Upper lobe of left lung (tissue), 4 donors: ENCODE measurements at regions not wholly inside any gene's neighbourhood (a gene's known extent, or its start where the extent isn't known, plus 50 kb on each side); places are given as distances from the start of the nearest gene placed in this dataset.

ENCODE experiments used
- POLR2A ChIP-seq, 4 donors: fragments of 450-650 bp; IDR thresholded peaks; one replicate each; pipeline ENCODE4 v1.5.1; 2016 to 2017; ENCODE audit warnings: antibody characterized with exemption in 4 of 4, mild to moderate bottlenecking in 2 of 4
- POLR2AphosphoS5 ChIP-seq, 2 donors: sonication (generic); formaldehyde crosslinking; IDR thresholded peaks; one replicate each; pipeline ENCODE4 v1.5.1; 2017; ENCODE audit warnings: antibody characterized with exemption in 2 of 2
- TF ChIP-seq, protein P1 (sequence below), 6 experiments: fragments of 450-650 bp in 4 of 6; fragments of 200-600 bp in 2 of 6; sonication (generic) in 2 of 6; IDR thresholded peaks; one replicate each; pipeline ENCODE4 v1.5.1; 2016 to 2019; ENCODE audit warnings: antibody characterized with exemption in 6 of 6

DNA sequence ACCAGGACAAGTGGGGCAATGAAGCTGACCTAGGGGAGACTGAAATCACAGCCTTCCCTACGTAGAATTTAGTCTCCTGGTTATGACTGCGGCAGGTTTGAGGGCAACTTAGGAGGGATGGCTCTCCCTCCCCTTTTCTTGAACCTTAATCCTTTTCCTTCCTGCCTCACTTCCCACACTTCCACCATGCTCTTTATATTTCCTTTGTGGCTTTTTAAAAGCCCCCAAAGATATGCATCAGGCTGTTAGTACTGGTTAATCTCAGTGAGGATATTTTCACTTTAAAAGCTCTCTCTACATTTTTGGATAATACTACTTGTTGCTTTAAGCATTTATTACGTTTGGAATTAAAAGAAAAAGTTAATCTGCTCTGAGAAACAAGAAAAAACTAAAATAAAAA lies 339.2 kb downstream of the SOX2 start:
- no peak for TF ChIP-seq POLR2A (IDR thresholded peaks at IDR 0.05)
- TF ChIP-seq, protein P1, sequence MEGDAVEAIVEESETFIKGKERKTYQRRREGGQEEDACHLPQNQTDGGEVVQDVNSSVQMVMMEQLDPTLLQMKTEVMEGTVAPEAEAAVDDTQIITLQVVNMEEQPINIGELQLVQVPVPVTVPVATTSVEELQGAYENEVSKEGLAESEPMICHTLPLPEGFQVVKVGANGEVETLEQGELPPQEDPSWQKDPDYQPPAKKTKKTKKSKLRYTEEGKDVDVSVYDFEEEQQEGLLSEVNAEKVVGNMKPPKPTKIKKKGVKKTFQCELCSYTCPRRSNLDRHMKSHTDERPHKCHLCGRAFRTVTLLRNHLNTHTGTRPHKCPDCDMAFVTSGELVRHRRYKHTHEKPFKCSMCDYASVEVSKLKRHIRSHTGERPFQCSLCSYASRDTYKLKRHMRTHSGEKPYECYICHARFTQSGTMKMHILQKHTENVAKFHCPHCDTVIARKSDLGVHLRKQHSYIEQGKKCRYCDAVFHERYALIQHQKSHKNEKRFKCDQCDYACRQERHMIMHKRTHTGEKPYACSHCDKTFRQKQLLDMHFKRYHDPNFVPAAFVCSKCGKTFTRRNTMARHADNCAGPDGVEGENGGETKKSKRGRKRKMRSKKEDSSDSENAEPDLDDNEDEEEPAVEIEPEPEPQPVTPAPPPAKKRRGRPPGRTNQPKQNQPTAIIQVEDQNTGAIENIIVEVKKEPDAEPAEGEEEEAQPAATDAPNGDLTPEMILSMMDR (IDR thresholded peaks at IDR 0.05), result no peak
- TF ChIP-seq POLR2AphosphoS5 (IDR thresholded peaks at IDR 0.05), result no peak
